GM12875 (cell line): ENCODE measurements at regions not wholly inside any gene's neighbourhood (a gene's known extent, or its start where the extent isn't known, plus 50 kb on each side); places are given as distances from the start of the nearest gene placed in this dataset.

ENCODE experiments used
- H3K4me3 ChIP-seq: one replicate; pipeline ENCODE4 v1.5.1; 2011; ENCODE audit warnings: low read depth, low read length, control low read depth
- CTCF ChIP-seq: IDR thresholded peaks from 2 replicates; pipeline ENCODE4 v1.5.1; 2011; ENCODE audit warnings: low read depth, mild to moderate bottlenecking, control low read depth, inconsistent platforms, low read length, moderate library complexity, borderline replicate concordance; ENCODE audit not compliant: insufficient read depth

- TF ChIP-seq CTCF, result no peak
- no peak overlapping the region for H3K4me3 ChIP-seq
Observed at GRCh38 chr15:46260937-46261336, 626.1 kb downstream of the SQOR start.

GRCh38 chr15:46265664-46266347, 631.0 kb downstream of the SQOR start:
- H3K4me3 ChIP-seq, result no peak overlapping the region
- TF ChIP-seq CTCF, result no peak

GRCh38 chr15:46266661-46267060, 631.8 kb downstream of the SQOR start:
- TF ChIP-seq CTCF, result no peak
- H3K4me3 ChIP-seq, result no peak overlapping the region

GRCh38 chr15:46270481-46271147, 635.8 kb downstream of the SQOR start:
- H3K4me3 ChIP-seq, result no peak overlapping the region
- no peak for TF ChIP-seq CTCF

GRCh38 chr15:46275701-46276100, 640.9 kb downstream of the SQOR start:
- no peak for TF ChIP-seq CTCF
- H3K4me3 ChIP-seq, result no peak overlapping the region

GRCh38 chr15:46277451-46277850, 642.6 kb downstream of the SQOR start:
- H3K4me3 ChIP-seq, result no peak overlapping the region
- no peak for TF ChIP-seq CTCF

- H3K4me3 ChIP-seq, result no peak overlapping the region
- TF ChIP-seq CTCF, result no peak
Observed at GRCh38 chr15:46278062-46278461, 643.2 kb downstream of the SQOR start.
